ENCODE measurements at regions not wholly inside any gene's neighbourhood (a gene's known extent, or its start where the extent isn't known, plus 50 kb on each side); places are given as distances from the start of the nearest gene placed in this dataset.
"Not testable (repeated sequence)": the region's sequence is repeated elsewhere in the genome, so short reads cannot be mapped to it uniquely, and the experiment has no call there.

DNA sequence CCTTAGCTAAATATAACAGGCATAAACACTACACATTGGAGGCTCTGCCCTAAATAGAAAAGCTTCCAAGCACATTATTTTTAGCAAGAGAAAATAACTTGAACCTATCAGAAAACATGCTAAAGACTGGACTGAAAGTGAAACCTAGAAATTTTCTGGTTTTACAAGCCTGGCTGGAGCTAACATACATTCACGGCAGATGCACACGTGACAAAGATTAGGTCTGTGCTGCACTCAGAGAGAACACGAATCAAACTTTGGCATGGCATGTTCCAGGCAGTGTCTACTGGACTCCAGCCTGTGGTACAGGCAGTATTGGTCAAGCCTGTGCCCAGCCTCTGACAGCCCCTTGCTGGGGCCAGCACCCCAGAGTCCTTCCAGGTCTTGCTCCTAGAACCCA is 94.1 kb upstream of the PCBD1 start:
- TF ChIP-seq, protein P1, sequence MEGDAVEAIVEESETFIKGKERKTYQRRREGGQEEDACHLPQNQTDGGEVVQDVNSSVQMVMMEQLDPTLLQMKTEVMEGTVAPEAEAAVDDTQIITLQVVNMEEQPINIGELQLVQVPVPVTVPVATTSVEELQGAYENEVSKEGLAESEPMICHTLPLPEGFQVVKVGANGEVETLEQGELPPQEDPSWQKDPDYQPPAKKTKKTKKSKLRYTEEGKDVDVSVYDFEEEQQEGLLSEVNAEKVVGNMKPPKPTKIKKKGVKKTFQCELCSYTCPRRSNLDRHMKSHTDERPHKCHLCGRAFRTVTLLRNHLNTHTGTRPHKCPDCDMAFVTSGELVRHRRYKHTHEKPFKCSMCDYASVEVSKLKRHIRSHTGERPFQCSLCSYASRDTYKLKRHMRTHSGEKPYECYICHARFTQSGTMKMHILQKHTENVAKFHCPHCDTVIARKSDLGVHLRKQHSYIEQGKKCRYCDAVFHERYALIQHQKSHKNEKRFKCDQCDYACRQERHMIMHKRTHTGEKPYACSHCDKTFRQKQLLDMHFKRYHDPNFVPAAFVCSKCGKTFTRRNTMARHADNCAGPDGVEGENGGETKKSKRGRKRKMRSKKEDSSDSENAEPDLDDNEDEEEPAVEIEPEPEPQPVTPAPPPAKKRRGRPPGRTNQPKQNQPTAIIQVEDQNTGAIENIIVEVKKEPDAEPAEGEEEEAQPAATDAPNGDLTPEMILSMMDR (IDR thresholded peaks at IDR 0.05), result no peak
- no peak for TF ChIP-seq ZFX (IDR thresholded peaks at IDR 0.05; ENCODE audit: borderline replicate concordance)
- H3K27ac ChIP-seq, result no peak overlapping the region

DNA sequence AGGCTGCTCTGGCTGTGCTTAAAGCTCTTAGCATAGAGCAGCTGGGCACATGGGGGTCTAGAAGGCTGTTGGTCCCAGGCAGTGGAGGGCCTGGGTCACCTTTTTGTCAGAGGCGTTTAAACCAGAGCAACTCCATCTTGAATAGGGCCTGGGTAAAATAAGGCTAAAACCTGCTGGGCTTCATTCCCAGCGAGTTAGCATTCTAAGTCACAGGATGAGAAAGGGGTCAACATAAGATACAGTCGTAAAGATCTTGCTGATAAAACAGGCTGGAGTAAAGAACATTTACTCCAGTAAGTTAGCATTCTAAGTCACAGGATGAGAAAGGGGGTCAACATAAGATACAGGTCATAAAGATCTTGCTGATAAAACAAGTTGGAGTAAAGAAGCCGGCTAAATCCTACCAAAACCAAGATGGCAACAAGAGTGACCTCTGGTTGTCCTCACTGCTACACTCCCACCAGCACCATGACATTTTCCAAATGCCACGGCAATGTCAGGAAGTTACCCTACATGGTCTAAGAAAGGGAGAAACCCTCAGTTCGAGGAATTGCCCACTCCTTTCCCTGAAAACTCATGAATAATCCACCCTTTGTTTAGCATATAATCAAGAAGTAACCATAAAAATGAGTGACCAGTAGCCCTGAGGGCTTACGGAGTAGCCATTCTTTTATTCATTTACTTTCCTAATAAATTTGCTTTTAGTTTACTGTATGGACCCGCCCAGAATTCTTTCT is 96.8 kb upstream of the PCBD1 start:
- H3K27ac ChIP-seq, result no peak overlapping the region

DNA sequence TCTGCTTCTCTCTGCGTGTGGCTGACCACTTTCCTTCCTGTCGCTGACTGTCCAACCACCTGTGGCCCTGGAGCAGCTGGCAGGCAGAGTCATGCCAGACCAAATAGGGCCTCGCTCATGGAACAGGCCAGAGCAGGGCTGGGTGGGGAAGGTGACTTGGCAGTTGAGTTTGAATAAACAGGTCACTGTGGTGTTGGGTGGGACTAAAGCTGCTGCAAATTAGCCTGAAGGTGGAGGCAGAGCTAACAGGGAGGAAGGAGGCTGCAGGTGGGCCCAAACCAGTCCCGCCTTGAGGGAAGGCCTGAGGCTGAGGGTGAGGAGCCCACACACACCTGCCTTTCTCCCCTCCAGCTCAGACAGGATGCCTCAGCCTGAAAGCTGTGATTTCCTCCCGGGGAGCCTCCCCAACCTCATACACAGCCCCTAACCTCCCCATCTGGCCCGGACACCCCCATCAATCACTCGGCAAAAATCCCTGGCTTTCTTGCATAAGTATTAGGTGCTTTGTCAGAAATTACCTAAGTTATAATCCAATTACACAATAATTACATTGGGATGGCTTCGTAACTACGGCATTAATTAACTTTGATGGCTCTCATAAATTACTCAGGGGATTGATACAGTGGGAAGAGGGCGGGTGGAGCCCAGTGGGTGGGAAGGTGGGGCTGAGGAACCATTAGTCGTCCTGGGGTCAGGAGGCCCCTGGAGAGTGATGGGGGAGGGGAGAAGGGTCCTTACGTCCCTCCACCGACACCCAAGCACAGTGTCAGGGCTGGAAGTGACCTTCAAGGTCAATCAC is 97.7 kb upstream of the PCBD1 start:
- no peak for TF ChIP-seq ZFX (IDR thresholded peaks at IDR 0.05; ENCODE audit: borderline replicate concordance)
- TF ChIP-seq, protein P1 (IDR thresholded peaks at IDR 0.05), result no peak
- no peak overlapping the region for H3K27ac ChIP-seq

More for the DNA sequence above, 96.8 kb upstream of the PCBD1 start:
- TF ChIP-seq, protein P1 (IDR thresholded peaks at IDR 0.05), result no peak
- no peak for TF ChIP-seq ZFX (IDR thresholded peaks at IDR 0.05; ENCODE audit: borderline replicate concordance)

DNA sequence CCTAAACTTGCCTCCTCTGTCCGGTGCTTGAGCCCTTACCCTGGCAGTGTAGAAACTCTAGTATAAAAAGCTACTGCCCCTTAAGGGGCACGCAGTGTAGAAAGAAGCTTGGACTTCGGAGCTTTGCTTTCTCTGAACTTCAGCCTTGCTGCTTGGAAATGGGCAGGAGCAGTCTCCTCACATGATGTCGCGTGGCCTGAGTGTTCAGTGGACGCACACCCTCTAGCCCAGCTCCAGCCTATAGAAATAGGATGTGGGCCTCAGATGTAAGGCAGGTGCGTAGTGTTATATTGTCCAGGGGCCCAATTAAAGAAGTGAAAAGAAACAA is 98.2 kb upstream of the PCBD1 start:
- TF ChIP-seq ZFX (IDR thresholded peaks at IDR 0.05; ENCODE audit: borderline replicate concordance), result no peak
- TF ChIP-seq, protein P1 (IDR thresholded peaks at IDR 0.05), result no peak
- no peak overlapping the region for H3K27ac ChIP-seq

DNA sequence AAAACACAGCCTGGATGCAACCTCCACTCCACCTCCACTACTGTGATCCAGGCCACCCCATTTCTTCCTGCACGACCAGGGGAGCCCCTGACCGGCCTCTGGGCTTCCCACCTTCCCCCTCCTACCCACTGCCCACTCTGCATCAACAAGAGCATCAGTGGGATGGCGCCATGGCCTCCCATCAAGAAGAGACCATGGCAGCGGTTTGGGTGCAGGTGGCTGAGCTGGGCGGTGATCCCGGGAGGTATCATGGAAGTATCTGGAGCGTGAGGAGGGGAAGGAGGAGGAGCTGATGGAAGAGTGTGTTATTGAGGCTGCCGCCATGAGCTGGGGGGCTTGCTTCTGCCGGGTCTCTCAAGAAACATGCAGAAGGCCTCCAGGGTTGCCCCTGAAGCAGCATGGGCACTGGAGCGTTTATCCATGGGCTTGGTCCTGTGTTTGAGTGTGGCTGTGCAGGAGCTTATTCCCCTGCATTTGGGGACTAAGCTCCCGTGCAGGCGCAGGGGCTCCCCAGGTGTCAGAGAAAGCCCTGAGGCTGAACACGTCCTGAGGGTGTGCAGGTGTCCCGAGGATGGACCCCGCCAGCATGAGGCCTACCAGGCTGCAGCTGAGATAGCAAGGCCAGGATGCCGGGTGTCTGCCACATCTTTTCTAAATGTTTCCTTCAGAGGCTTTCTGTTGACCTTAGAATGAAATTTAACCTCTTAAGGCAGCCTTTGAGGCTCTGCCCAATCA is 99.2 kb upstream of the PCBD1 start:
- H3K27ac ChIP-seq, result no peak overlapping the region
- no peak for TF ChIP-seq ZFX (IDR thresholded peaks at IDR 0.05; ENCODE audit: borderline replicate concordance)
- TF ChIP-seq, protein P1 (IDR thresholded peaks at IDR 0.05), result no peak

DNA sequence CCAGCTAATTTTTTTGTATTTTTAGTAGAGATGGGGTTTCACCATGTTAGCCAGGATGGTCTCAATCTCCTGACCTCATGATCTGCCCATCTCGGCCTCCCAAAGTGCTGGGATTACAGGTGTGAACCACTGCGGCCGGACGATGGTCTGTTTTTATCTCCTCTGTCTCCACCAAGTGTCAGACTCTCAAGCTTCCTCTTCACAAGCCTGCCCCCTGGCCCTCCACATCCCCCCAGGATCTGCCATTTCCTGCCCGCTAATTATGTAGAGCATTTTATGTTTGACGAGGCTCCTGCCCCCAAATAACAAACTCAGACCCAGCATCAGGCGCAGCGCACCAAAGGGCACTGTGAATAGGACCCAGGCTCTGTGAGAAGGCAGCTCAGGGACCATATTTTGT is 101.8 kb upstream of the PCBD1 start:
- H3K27ac ChIP-seq, result not testable (repeated sequence)

DNA sequence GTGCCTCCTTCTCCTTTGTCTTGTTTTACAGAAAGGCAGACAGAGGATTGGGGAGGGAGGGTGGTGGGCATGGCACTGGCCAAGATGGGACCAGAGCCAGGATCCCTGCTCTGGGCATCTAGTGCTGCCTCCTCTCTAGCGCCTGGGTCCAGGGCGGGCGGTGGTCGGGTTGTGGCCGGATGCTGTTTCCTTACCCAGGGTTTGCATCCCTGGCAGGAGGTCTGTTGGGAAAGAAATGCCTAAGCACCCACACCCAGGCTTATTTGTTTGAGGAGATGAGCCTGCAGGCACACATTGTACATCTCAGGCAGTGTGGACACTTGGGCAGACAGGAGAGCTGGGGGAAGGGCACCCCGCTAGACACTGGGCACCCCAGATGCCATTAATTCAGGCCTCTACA is 102.3 kb upstream of the PCBD1 start:
- TF ChIP-seq, protein P1 (IDR thresholded peaks at IDR 0.05), result no peak
- TF ChIP-seq ZFX (IDR thresholded peaks at IDR 0.05; ENCODE audit: borderline replicate concordance), result no peak
- no peak overlapping the region for H3K27ac ChIP-seq
